ENCODE measurements at regions not wholly inside any gene's neighbourhood (a gene's known extent, or its start where the extent isn't known, plus 50 kb on each side); places are given as distances from the start of the nearest gene placed in this dataset.

DNA sequence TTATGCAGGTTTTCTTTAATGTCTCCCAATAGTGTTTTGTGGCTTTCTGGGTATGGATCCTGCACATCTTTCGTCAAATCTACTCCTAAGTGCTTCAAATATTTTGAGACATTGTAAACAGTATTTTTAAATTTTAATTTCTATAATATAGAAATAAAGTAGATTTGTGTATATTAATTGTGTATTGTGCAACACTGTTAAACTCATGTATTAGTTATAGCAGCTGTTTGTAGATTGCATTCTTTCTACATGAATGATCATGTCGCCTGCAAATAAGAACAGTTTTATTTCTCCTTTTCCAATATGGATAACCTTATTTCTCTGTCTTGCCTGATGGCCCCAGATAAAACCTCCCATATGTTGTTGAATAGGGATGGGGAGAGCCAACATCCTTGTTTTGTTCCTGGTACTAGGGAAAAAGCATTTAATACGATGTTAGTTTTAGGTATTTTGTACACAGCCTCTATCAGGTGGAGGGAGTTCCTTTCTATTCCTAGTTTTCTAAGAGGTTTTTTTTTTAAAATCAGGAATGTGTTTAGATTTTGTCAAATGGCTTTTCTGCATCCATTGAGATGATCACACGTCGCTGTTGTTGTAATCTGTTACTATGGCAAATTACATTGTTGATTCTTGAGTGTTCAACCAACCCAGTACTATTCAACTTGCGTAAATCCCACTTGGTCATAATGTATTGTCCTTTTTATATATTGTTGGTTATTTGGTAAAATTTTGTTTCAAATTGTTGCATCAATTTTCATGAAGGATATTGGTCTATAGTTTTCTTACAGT is 71.1 kb upstream of the DGKG start:
- ChIA-PET CTCF (ENCODE audit: low intra/inter-chr PET ratio) (no interaction called here), POLR2A (no interaction called here)
- no peak for DNase-seq (ENCODE audit: extremely low read depth in 1 of 4, low spot score in 3 of 4)
- Histone ChIP-seq H4K20me1 (replicated peaks; ENCODE audit: control insufficient read depth, insufficient read depth, low read length) (no peaks in the 10 kb centered on the region), H2AFZ (ENCODE audit: low read depth, low read length) (no peak overlapping the region), H3K4me2 (ENCODE audit: insufficient read depth, low read length) (no peak overlapping the region), H3K9ac (ENCODE audit: insufficient read depth in 1 of 2, low read depth in 2 of 2, low read length in 2 of 2) (no peak overlapping the region), H3K79me2 (ENCODE audit: control insufficient read depth, insufficient read depth, low read length) (no peaks in the 10 kb centered on the region), H3K9me3 (replicated peaks; ENCODE audit: control insufficient read depth, insufficient read depth, low read depth, low read length) (no peaks in the 10 kb centered on the region), H3K27me3 (ENCODE audit: control insufficient read depth in 2 of 2, insufficient read depth in 2 of 2, low read length in 2 of 2) (peaks cover 2 to 16% of the 10 kb centered on the region in 2 experiments; a peak in 4 of 5 replicates), H3K27ac (ENCODE audit: extremely low read depth, low read depth, low read length) (no peak overlapping the region), H3K4me1 (replicated peaks in 1 of 2; ENCODE audit: control insufficient read depth in 2 of 2, insufficient read depth in 2 of 2, low read length in 2 of 2) (no peaks in the 10 kb centered on the region; a peak in 1 of 5 replicates), H3K9me1 (ENCODE audit: control insufficient read depth, insufficient read depth, low read length) (no peaks in the 10 kb centered on the region), H3K36me3 (ENCODE audit: control insufficient read depth, insufficient read depth, low read length) (no peaks in the 10 kb centered on the region), H3K4me3 (no peak overlapping the region)
- intact Hi-C loops (cut with micrococcal nuclease) = no loop called here
- no peak for FAIRE-seq
- in situ Hi-C loops (cut with MboI) = no loop called here
- WGBS (ENCODE audit: insufficient coverage, low coverage, missing lambda C conversion rate) = 6% methylated on average over 6 of the region's 6 CpGs
- TF ChIP-seq TAL1 (IDR thresholded peaks at IDR 0.05) = no peak
- TF ChIP-seq PYGO2 (tag; IDR thresholded peaks at IDR 0.05) = no peak
- no peak for TF ChIP-seq DACH1 (IDR thresholded peaks at IDR 0.05; ENCODE audit: partially characterized antibody)
- no peak for TF ChIP-seq ZNF398 (CRISPR knock-in tag; IDR thresholded peaks at IDR 0.05)
- TF ChIP-seq ZNF57 (CRISPR knock-in tag; IDR thresholded peaks at IDR 0.05) = no peak
- no peak for TF ChIP-seq NFIC (IDR thresholded peaks at IDR 0.05)
- peak; percentile 51; the same call in 1 of the 2 replicates for TF ChIP-seq CEBPB (tag; IDR thresholded peaks at IDR 0.05)
- TF ChIP-seq RFX5 (IDR thresholded peaks at IDR 0.05; ENCODE audit: low read depth, low read length) = peak; percentile 43; the same call in 1 of the 2 replicates
- no peak for TF ChIP-seq CEBPG (CRISPR knock-in tag; IDR thresholded peaks at IDR 0.05)
- peak in 1 of 2 experiments; percentile 69; a peak in 3 of 4 replicates for TF ChIP-seq CEBPG (tag; conservative IDR thresholded peaks at IDR 0.05 in 1 of 2, IDR thresholded peaks at IDR 0.05 in 1 of 2)
- TF ChIP-seq, protein P1, sequence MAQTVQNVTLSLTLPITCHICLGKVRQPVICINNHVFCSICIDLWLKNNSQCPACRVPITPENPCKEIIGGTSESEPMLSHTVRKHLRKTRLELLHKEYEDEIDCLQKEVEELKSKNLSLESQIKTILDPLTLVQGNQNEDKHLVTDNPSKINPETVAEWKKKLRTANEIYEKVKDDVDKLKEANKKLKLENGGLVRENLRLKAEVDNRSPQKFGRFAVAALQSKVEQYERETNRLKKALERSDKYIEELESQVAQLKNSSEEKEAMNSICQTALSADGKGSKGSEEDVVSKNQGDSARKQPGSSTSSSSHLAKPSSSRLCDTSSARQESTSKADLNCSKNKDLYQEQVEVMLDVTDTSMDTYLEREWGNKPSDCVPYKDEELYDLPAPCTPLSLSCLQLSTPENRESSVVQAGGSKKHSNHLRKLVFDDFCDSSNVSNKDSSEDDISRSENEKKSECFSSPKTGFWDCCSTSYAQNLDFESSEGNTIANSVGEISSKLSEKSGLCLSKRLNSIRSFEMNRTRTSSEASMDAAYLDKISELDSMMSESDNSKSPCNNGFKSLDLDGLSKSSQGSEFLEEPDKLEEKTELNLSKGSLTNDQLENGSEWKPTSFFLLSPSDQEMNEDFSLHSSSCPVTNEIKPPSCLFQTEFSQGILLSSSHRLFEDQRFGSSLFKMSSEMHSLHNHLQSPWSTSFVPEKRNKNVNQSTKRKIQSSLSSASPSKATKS (CRISPR knock-in tag; IDR thresholded peaks at IDR 0.05) = no peak
- TF ChIP-seq RBBP5 (IDR thresholded peaks at IDR 0.05; ENCODE audit: borderline replicate concordance, insufficient read depth, low read length, poor library complexity, severe bottlenecking) = no peak
- TF ChIP-seq, protein P2, sequence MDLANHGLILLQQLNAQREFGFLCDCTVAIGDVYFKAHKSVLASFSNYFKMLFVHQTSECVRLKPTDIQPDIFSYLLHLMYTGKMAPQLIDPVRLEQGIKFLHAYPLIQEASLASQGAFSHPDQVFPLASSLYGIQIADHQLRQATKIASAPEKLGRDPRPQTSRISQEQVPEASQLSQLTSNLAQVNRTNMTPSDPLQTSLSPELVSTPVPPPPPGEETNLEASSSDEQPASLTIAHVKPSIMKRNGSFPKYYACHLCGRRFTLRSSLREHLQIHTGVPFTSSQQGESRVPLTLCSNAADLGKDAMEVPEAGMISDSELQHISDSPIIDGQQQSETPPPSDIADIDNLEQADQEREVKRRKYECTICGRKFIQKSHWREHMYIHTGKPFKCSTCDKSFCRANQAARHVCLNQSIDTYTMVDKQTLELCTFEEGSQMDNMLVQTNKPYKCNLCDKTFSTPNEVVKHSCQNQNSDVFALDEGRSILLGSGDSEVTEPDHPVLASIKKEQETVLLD (IDR thresholded peaks at IDR 0.05) = no peak
- TF ChIP-seq U2AF2 (optimal IDR thresholded peaks at IDR 0.05; ENCODE audit: low read depth, low read length) = no peak
- no peak for TF ChIP-seq SMARCA4 (IDR thresholded peaks at IDR 0.05)
- no peak for TF ChIP-seq DLX4 (CRISPR knock-in tag; IDR thresholded peaks at IDR 0.05)
- no peak for TF ChIP-seq ZNF717 (CRISPR knock-in tag; IDR thresholded peaks at IDR 0.05)
- TF ChIP-seq GATA2 (CRISPR knock-in tag; IDR thresholded peaks at IDR 0.05) = no peak
- TF ChIP-seq MCM3 (IDR thresholded peaks at IDR 0.05) = no peak
- ATAC-seq = no peak
- BruUV-seq (replicated peaks) = no TSS peak

Measured in K562 (cell line).